ENCODE measurements at regions not wholly inside any gene's neighbourhood (a gene's known extent, or its start where the extent isn't known, plus 50 kb on each side); places are given as distances from the start of the nearest gene placed in this dataset.

DNA sequence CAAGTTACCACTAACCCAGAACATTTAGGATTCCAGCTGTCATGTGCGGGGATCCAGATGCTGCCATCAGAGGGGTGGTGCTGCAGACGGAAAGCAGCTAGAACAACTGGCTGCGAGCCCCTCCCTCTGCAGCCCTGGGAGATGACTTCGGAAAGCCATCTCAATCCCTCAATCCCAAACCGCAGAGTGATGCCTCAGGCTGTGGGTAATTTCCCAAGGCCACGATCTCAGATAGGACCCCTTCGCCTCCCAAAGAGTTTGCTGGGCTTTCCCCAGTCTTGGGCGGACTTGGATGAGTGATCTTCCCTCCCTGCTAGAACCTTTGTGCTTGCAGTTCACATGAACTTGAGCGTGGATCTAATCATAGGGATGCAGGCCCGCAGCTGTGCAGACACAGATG, 71.3 kb upstream of the EN2 start:
- no peak overlapping the region for H3K4me3 Mint-ChIP-seq
- peaks cover 3% of the 10 kb centered on the region for H3K4me1 Mint-ChIP-seq
- Histone ChIP-seq H3K27me3 (ENCODE audit: control insufficient read depth, insufficient read depth, low read length, poor library complexity, severe bottlenecking) (peaks cover 81% of the 10 kb centered on the region), H3K4me1 (ENCODE audit: control insufficient read depth, insufficient read depth, low read length) (no peaks in the 10 kb centered on the region), H3K36me3 (ENCODE audit: control insufficient read depth, insufficient read depth, low read length) (no peaks in the 10 kb centered on the region), H3K9ac (ENCODE audit: extremely low read depth, low read length, poor library complexity, severe bottlenecking) (no peak overlapping the region), H3K4me3 (ENCODE audit: low read length) (no peak overlapping the region), H3K27ac (ENCODE audit: low read depth, low read length) (no peak overlapping the region), H3K9me3 (ENCODE audit: control insufficient read depth, low read length) (no peaks in the 10 kb centered on the region)
- H3K27me3 Mint-ChIP-seq (ENCODE audit: insufficient read depth), result peaks cover 89% of the 10 kb centered on the region
- 85 to 88% methylated on average over 7 to 10 of the region's 10 CpGs for WGBS, 2 experiments (ENCODE audit: insufficient coverage in 1 of 2, insufficient read length in 1 of 2)
- no peaks in the 10 kb centered on the region for H3K36me3 Mint-ChIP-seq (ENCODE audit: low read depth)
- no peaks in the 10 kb centered on the region for H3K9me3 Mint-ChIP-seq
- DNase-seq, result no peak
- no peak overlapping the region for H3K27ac Mint-ChIP-seq
- TF ChIP-seq, protein P1, sequence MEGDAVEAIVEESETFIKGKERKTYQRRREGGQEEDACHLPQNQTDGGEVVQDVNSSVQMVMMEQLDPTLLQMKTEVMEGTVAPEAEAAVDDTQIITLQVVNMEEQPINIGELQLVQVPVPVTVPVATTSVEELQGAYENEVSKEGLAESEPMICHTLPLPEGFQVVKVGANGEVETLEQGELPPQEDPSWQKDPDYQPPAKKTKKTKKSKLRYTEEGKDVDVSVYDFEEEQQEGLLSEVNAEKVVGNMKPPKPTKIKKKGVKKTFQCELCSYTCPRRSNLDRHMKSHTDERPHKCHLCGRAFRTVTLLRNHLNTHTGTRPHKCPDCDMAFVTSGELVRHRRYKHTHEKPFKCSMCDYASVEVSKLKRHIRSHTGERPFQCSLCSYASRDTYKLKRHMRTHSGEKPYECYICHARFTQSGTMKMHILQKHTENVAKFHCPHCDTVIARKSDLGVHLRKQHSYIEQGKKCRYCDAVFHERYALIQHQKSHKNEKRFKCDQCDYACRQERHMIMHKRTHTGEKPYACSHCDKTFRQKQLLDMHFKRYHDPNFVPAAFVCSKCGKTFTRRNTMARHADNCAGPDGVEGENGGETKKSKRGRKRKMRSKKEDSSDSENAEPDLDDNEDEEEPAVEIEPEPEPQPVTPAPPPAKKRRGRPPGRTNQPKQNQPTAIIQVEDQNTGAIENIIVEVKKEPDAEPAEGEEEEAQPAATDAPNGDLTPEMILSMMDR (conservative IDR thresholded peaks at IDR 0.05), result no peak

DNA sequence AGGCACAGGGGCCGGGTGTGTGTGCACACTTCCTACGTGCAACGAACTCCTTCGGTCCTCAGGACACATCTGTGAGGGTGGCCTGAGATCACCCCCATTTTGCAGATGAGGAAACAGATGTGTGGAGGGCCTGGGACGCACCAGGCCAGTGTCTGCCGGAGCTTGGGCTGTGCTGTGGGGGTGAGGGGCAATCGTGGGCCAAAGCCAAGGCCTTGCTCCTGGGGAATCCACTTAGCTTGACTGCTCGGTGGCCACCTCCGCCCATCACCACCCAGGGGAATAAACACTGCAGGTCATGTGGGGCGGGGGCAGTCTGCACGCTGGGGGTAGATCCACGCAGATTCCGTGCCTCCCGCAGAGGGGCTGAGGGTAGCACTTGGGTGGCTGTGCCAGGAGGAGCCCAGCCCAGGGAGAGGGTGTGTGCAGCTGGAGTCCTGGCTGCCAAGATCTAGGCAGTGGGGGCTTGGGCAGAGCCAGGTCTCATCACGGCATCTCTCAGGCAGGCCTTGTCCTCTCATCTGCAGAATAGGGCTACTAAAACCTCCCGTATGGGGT, 70.8 kb upstream of the EN2 start:
- Histone ChIP-seq H3K9ac (ENCODE audit: extremely low read depth, low read length, poor library complexity, severe bottlenecking) (no peak overlapping the region), H3K9me3 (ENCODE audit: control insufficient read depth, low read length) (no peaks in the 10 kb centered on the region), H3K27ac (ENCODE audit: low read depth, low read length) (no peak overlapping the region), H3K27me3 (ENCODE audit: control insufficient read depth, insufficient read depth, low read length, poor library complexity, severe bottlenecking) (peaks cover 76% of the 10 kb centered on the region), H3K4me3 (ENCODE audit: low read length) (no peak overlapping the region), H3K36me3 (ENCODE audit: control insufficient read depth, insufficient read depth, low read length) (no peaks in the 10 kb centered on the region), H3K4me1 (ENCODE audit: control insufficient read depth, insufficient read depth, low read length) (no peaks in the 10 kb centered on the region)
- Mint-ChIP-seq H3K4me3 (no peak overlapping the region), H3K27me3 (ENCODE audit: insufficient read depth) (peaks cover 87% of the 10 kb centered on the region), H3K9me3 (no peaks in the 10 kb centered on the region), H3K27ac (no peak overlapping the region), H3K4me1 (no peaks in the 10 kb centered on the region), H3K36me3 (ENCODE audit: low read depth) (no peaks in the 10 kb centered on the region)
- WGBS, 2 experiments (ENCODE audit: insufficient coverage in 1 of 2, insufficient read length in 1 of 2), result 92 to 94% methylated on average over 13 to 16 of the region's 16 CpGs
- TF ChIP-seq, protein P1 (conservative IDR thresholded peaks at IDR 0.05), result no peak
- DNase-seq, result no peak

DNA sequence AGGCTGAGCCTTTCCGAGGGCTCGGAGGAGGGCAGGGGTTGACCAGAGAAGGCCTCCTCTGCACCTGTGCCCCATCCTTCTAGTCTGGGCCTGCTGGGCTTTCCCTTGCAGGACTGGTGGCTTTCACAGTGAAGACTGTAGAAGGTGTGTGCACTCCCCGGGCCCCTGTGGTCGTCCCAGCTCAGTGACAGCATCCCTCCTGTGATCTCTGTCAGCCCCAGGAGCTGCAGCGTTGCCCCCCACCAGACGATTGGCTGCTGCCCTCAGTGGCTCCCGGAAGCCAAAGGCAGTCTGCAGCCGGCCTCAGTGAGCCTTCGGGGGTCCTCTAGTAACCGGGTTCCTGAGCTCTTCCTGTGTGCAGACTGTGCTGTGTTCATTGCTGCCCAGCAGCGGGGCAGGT, 69.4 kb upstream of the EN2 start:
- Histone ChIP-seq H3K4me1 (ENCODE audit: control insufficient read depth, insufficient read depth, low read length) (no peaks in the 10 kb centered on the region), H3K27ac (ENCODE audit: low read depth, low read length) (no peak overlapping the region), H3K4me3 (ENCODE audit: low read length) (no peak overlapping the region), H3K9ac (ENCODE audit: extremely low read depth, low read length, poor library complexity, severe bottlenecking) (no peak overlapping the region), H3K36me3 (ENCODE audit: control insufficient read depth, insufficient read depth, low read length) (no peaks in the 10 kb centered on the region), H3K9me3 (ENCODE audit: control insufficient read depth, low read length) (no peaks in the 10 kb centered on the region), H3K27me3 (ENCODE audit: control insufficient read depth, insufficient read depth, low read length, poor library complexity, severe bottlenecking) (peaks cover 62% of the 10 kb centered on the region)
- H3K27me3 Mint-ChIP-seq (ENCODE audit: insufficient read depth), result peaks cover 75% of the 10 kb centered on the region
- whole genome bisulfite sequencing, 2 experiments (ENCODE audit: insufficient coverage in 1 of 2, insufficient read length in 1 of 2), result 76 to 80% methylated on average over 3 to 11 of the region's 11 CpGs
- peaks cover 12% of the 10 kb centered on the region for H3K4me1 Mint-ChIP-seq
- TF ChIP-seq, protein P1 (conservative IDR thresholded peaks at IDR 0.05), result no peak
- no peak overlapping the region for H3K27ac Mint-ChIP-seq
- DNase-seq, result no peak
- H3K9me3 Mint-ChIP-seq, result no peaks in the 10 kb centered on the region
- H3K36me3 Mint-ChIP-seq (ENCODE audit: low read depth), result no peaks in the 10 kb centered on the region
- no peak overlapping the region for H3K4me3 Mint-ChIP-seq

Data from endodermal cell (in vitro differentiated cells).